Activated CD8-positive, alpha-beta memory T cell treated with anti-CD3 and anti-CD28 coated beads, Interleukin-2, amount 10 ng/mL, durations not matched to agents 7 days and 5 days (primary cell): ENCODE measurements at regions not wholly inside any gene's neighbourhood (a gene's known extent, or its start where the extent isn't known, plus 50 kb on each side); places are given as distances from the start of the nearest gene placed in this dataset.

ENCODE experiments used
- ATAC-seq: fragments of 150-1000 bp; cut with Tn5 transposase; one replicate; pipeline ENCODE4 v1.10.0; 2021; ENCODE audit warnings: moderate library complexity
- CTCF ChIA-PET: fragments of 350-600 bp; sonication (Branson Sonifier 250); formaldehyde crosslinking; loops from one replicate; lab custom pipeline; 2021; ENCODE audit warnings: antibody characterized with exemption; lab: Charles Lee
- DNase-seq: peaks from one replicate; pipeline ENCODE4 v3.0.0-alpha.2; 2020
- H3K27ac Mint-ChIP-seq: one replicate; pipeline ENCODE4 v1.8.0; 2021; ENCODE audit warnings: mild to moderate bottlenecking, mixed read lengths
- H3K27me3 Mint-ChIP-seq: one replicate; pipeline ENCODE4 v1.8.0; 2021; ENCODE audit warnings: mixed read lengths
- H3K36me3 Mint-ChIP-seq: one replicate; pipeline ENCODE4 v1.8.0; 2021; ENCODE audit warnings: mild to moderate bottlenecking, mixed read lengths
- H3K4me1 Mint-ChIP-seq: one replicate; pipeline ENCODE4 v1.8.0; 2021; ENCODE audit warnings: mixed read lengths
- H3K4me3 Mint-ChIP-seq: one replicate; pipeline ENCODE4 v1.8.0; 2021; ENCODE audit warnings: mild to moderate bottlenecking, moderate library complexity, mixed read lengths
- H3K9me3 Mint-ChIP-seq: one replicate; pipeline ENCODE4 v1.8.0; 2022; ENCODE audit warnings: low read depth, mixed read lengths

DNA sequence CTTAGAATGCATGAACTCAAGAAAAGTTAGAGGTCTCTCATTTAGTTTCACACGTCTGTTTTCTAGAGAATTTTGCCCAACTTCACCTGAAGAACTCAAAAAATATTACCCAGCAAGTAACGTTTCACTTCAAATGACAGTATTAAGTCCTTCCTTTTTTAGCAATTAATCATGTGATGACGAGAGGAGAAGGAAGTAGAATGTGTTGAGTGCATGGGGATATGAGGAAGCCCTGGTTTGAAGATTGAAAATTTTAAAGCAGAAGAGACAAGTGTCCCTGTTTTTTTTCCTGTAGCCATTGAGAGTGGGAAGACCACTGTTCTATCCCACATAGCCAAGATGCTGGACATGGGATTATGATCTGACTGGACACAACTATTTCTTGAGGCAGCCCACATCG, 406.3 kb upstream of the CPEB2 start:
- Mint-ChIP-seq H3K27me3 (no peaks in the 10 kb centered on the region), H3K4me3 (no peak overlapping the region), H3K4me1 (no peaks in the 10 kb centered on the region), H3K9me3 (peaks cover under 1% of the 10 kb centered on the region), H3K36me3 (no peaks in the 10 kb centered on the region), H3K27ac (no peak overlapping the region)
- ATAC-seq, result no peak
- no peak for DNase-seq
- CTCF ChIA-PET, result no interaction called here

DNA sequence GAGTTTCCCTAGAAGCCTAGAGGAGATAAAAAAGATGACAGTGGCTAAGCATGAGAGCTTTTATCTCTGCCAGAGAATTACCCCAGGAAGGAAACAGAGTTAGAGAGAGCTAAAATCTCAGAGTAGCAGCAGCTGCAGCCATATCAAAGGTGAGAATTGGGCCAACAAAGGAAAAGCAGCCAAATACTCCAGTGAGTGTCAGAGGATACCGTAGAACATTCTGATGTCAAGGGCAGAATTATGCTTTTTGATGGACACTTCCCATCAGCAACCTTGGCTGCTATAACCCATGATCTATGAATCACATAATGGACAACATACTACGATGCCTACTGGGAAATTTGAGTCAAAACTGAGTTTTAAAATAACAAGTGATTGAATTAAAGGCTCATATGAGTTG, 405.8 kb upstream of the CPEB2 start:
- Mint-ChIP-seq H3K9me3 (no peaks in the 10 kb centered on the region), H3K27me3 (no peaks in the 10 kb centered on the region), H3K4me1 (no peaks in the 10 kb centered on the region), H3K4me3 (no peak overlapping the region), H3K27ac (no peak overlapping the region), H3K36me3 (no peaks in the 10 kb centered on the region)
- CTCF ChIA-PET, result no interaction called here
- ATAC-seq, result no peak
- no peak for DNase-seq

DNA sequence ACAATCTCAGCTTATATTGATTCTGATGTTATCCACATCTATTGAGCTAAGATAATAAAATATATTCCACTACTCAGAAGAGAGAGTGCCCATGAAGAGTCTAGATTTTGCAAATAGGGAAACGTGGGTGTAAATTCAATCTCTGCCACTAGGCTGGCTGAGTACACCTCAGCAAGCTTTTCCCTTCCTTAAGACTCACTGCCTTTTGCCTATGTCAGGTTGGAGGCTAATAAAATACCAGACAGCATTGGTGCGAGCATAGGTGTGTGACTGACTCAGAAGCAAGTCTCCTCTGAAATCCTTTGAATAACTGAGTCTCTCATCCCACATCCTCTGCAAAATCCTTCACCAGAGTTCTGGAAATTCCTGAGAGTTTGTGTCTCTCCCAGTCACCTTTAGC, 405.4 kb upstream of the CPEB2 start:
- CTCF ChIA-PET, result no interaction called here
- Mint-ChIP-seq H3K36me3 (no peaks in the 10 kb centered on the region), H3K4me1 (no peaks in the 10 kb centered on the region), H3K27ac (no peak overlapping the region), H3K4me3 (no peak overlapping the region), H3K9me3 (no peaks in the 10 kb centered on the region), H3K27me3 (no peaks in the 10 kb centered on the region)
- ATAC-seq (no peak), DNase-seq (no peak)

DNA sequence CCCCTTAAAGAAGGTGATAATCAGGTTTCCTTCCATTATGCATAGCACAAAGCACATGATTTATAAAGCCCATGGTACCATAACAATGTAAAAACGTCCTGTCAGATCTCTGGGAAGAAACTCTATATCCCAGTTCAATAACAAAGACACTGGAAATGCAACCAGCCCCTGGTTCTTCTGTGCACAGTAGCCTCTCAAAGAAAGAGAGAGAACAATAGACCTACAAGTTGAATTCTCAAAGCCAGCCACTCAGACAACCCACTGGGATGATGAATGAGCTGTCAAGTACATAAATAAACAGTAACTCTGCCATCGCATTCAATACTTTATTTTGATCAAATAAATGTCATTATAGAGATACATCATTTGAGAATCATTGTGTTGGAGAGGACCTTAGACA, 400.1 kb upstream of the CPEB2 start:
- Mint-ChIP-seq H3K27ac (no peak overlapping the region), H3K4me3 (no peak overlapping the region), H3K27me3 (no peaks in the 10 kb centered on the region), H3K36me3 (no peaks in the 10 kb centered on the region), H3K9me3 (no peaks in the 10 kb centered on the region), H3K4me1 (no peaks in the 10 kb centered on the region)
- CTCF ChIA-PET, result no interaction called here
- ATAC-seq (no peak), DNase-seq (no peak)

DNA sequence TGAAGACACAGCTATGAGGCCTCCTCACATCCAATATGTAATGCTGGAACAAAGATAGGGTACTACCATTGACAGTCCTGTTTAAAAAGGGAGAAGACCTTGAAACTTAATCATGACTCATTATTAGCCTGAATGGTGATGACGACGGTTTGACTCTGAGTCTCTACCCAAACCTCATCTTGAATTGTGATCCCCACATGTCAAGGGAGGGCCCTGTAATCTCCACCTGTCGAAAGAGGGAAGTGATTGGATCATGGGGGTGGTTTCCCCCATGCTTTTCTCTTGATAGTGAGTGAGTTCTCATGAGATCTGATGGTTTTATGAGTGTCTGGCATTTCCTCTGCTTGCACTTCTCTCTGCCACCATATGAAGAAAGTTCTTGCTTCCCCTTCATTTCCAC, 395.3 kb upstream of the CPEB2 start:
- Mint-ChIP-seq H3K4me1 (no peaks in the 10 kb centered on the region), H3K9me3 (no peaks in the 10 kb centered on the region), H3K27me3 (no peaks in the 10 kb centered on the region), H3K4me3 (no peak overlapping the region), H3K27ac (no peak overlapping the region), H3K36me3 (no peaks in the 10 kb centered on the region)
- DNase-seq, result no peak
- ATAC-seq, result no peak
- CTCF ChIA-PET, result no interaction called here

DNA sequence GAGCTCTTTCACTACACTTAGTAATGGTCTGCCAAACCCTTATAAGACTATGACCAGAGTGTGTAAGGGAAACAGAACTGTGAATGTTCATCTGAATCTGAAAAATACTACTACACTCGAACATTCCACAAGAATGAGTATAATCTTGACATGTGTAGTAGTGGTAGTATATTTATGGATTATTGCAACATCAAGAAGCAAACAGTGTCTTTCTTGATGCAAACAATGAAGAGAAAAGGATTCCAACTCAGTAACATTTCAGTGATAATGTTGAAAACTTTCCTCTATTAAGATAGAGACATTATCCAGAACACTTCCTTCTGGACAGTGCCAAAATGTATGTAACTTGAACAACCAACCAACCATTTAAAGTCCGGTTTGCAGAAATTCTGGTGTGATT, 394.7 kb upstream of the CPEB2 start:
- no peak for DNase-seq
- CTCF ChIA-PET, result interaction anchor here (0.6 kb wide), 1 partner anchor 395 kb away, joined by 3 read pairs; no protein-coding TSS in a partner anchor
- Mint-ChIP-seq H3K4me1 (no peaks in the 10 kb centered on the region), H3K27me3 (no peaks in the 10 kb centered on the region), H3K27ac (no peak overlapping the region), H3K9me3 (no peaks in the 10 kb centered on the region), H3K4me3 (no peak overlapping the region), H3K36me3 (no peaks in the 10 kb centered on the region)
- no peak for ATAC-seq

DNA sequence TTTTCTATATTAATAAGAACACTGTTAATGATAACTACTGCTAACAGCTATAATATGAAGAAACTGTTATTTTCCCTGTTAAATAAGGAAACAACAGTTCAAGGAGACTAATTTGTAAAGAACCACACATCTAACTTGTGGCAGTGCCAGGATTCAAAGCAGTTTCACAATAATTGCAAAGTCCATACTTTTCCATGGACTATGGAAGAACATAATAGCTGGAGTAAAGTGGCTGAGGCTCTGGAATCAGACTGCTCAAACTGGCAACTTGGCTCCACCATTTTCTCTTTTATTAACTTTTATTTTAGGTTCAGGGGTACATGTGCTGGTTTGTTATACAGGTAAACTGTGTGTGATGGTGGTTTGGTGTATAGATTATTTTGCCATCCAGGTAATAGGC, 393.7 kb upstream of the CPEB2 start:
- Mint-ChIP-seq H3K27ac (no peak overlapping the region), H3K27me3 (no peaks in the 10 kb centered on the region), H3K4me1 (no peaks in the 10 kb centered on the region), H3K4me3 (no peak overlapping the region), H3K36me3 (no peaks in the 10 kb centered on the region), H3K9me3 (no peaks in the 10 kb centered on the region)
- ATAC-seq (no peak), DNase-seq (no peak)
- CTCF ChIA-PET, result no interaction called here

DNA sequence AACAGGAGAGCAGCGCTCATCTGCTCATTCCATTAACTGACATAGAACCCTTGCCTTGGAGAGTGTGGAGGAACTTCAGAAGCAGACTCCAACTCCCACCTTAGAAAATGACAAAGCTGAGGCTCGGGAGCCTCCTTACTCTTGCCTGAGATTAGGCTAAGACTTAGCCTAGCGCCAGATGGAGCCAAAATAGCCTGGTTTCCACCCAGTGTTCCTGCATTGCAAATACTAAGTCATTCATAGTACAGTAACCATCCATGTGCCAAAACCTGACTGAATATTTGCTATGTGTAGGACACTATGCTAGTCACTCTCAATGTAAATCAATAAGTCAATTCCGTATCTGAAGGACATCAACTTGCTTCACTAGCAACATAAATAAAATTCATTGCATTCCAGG, 387.4 kb upstream of the CPEB2 start:
- Mint-ChIP-seq H3K4me1 (no peaks in the 10 kb centered on the region), H3K9me3 (no peaks in the 10 kb centered on the region), H3K36me3 (no peaks in the 10 kb centered on the region), H3K4me3 (no peak overlapping the region), H3K27me3 (no peaks in the 10 kb centered on the region), H3K27ac (no peak overlapping the region)
- ATAC-seq (no peak), DNase-seq (no peak)
- CTCF ChIA-PET, result no interaction called here

DNA sequence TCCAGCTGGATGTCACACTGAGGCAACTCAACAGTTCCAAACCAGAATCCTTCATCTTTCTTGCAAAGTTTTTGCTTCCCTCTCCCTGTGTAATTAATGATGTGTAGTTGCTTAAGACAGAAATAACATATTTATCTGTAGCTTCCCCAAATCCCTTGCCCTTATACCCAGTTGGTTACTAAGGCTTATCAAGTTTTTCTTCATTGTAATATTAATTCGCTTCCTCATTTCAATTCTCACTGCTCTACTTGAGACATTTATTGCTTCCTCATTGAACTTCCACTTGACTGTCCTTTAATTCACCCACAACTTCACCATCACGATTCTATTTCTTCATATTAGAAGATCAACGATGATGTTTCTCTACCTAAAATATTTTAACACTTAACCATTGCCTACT, 386.6 kb upstream of the CPEB2 start:
- no peaks in the 10 kb centered on the region for H3K9me3 Mint-ChIP-seq
- no peak for DNase-seq
- CTCF ChIA-PET, result no interaction called here
- no peak overlapping the region for H3K27ac Mint-ChIP-seq
- H3K27me3 Mint-ChIP-seq, result no peaks in the 10 kb centered on the region
- H3K4me1 Mint-ChIP-seq, result no peaks in the 10 kb centered on the region
- no peaks in the 10 kb centered on the region for H3K36me3 Mint-ChIP-seq
- no peak overlapping the region for H3K4me3 Mint-ChIP-seq
- ATAC-seq, result no peak

DNA sequence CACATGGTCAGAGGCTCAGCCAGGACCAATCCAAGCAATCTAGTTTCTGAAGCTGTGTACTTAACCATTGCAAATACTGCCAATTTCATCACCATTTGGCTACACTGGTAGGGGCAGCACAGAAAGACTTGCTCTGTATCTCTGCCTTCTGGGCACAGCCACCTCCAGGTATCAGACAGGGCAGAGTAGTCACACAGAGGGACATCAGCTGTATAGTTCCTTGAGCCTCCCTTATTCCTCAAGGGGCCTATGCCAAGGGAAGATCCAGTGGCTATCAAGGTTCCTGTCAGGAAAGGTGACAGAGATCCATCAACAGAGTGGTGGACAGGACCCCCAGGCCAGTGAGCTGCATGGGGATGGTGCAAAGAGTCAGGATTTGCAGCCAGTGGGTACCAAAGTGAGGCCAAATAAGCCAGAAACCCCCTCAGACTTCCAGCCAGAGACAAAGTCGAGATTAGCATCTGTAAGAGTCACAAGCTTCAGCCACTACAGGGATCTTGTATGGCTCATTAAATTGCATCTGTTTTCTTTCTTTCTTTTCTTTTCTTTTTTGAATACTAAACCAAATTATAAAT, 381.6 kb upstream of the CPEB2 start:
- DNase-seq (no peak), ATAC-seq (no peak)
- Mint-ChIP-seq H3K9me3 (peaks cover 3% of the 10 kb centered on the region), H3K36me3 (no peaks in the 10 kb centered on the region), H3K4me1 (no peaks in the 10 kb centered on the region), H3K4me3 (no peak overlapping the region), H3K27ac (no peak overlapping the region), H3K27me3 (no peaks in the 10 kb centered on the region)
- CTCF ChIA-PET, result no interaction called here

DNA sequence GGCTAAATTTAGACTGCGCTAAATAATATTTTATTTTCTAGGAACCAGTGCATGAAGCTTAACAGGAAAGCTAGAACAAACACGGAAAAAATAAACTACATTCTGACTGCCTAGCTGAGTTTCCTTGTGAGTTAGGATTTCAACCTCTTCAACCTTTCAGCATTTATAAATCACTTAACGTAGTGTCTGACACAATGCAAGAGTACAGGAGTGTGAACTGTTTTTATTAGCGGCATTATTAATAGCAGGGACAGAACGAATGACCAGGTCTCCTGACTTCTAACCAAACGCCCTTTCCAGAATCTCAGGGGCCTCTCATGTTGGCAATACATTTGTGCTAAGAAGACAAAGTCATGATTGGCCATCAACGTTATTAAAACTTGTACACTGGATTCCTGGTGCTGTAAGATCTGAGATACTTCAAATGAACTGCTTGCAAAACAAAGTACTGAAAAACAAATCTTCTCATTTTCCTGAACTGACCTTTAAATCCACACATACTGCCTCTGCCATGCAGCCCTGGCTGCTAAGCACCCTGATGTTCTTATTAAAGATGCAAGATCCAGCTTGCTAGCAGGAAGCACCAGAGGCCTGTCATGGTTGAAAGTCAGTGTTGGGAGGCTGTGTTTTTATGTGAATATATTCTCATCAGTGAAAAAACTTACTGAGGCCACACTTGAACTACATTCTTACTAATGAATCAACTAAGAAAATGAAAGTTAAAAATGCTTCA, 380.4 kb upstream of the CPEB2 start:
- H3K4me3 Mint-ChIP-seq, result no peak overlapping the region
- peaks cover 3% of the 10 kb centered on the region for H3K9me3 Mint-ChIP-seq
- no peaks in the 10 kb centered on the region for H3K27me3 Mint-ChIP-seq
- no peak for ATAC-seq
- CTCF ChIA-PET, result no interaction called here
- H3K27ac Mint-ChIP-seq, result no peak overlapping the region
- DNase-seq, result no peak
- no peaks in the 10 kb centered on the region for H3K36me3 Mint-ChIP-seq
- no peaks in the 10 kb centered on the region for H3K4me1 Mint-ChIP-seq

DNA sequence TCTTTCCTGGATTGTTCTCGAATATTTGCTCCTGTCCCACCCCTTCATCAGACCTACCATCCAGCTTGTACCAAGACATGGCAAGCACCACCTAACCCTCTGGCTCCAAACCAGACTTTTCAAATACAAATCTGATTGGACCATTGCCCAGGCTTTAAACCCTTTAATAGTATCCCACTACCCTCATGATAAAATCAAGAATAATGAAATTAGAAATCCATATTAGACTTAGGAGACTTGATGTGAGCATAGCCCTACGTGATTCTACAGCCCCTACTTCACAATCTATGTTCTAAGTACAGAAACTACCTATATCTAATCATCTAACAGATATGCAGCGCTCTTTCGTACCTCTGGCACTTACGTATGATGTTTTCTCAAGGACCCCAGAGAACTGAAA, 375.2 kb upstream of the CPEB2 start:
- no peak for DNase-seq
- Mint-ChIP-seq H3K4me1 (no peaks in the 10 kb centered on the region), H3K27me3 (no peaks in the 10 kb centered on the region), H3K4me3 (no peak overlapping the region), H3K9me3 (peaks cover 3% of the 10 kb centered on the region), H3K36me3 (no peaks in the 10 kb centered on the region), H3K27ac (no peak overlapping the region)
- CTCF ChIA-PET, result interaction anchor here (0.7 kb wide), 1 partner anchor 1844 kb away, joined by 3 read pairs; no protein-coding TSS in a partner anchor
- ATAC-seq, result no peak

DNA sequence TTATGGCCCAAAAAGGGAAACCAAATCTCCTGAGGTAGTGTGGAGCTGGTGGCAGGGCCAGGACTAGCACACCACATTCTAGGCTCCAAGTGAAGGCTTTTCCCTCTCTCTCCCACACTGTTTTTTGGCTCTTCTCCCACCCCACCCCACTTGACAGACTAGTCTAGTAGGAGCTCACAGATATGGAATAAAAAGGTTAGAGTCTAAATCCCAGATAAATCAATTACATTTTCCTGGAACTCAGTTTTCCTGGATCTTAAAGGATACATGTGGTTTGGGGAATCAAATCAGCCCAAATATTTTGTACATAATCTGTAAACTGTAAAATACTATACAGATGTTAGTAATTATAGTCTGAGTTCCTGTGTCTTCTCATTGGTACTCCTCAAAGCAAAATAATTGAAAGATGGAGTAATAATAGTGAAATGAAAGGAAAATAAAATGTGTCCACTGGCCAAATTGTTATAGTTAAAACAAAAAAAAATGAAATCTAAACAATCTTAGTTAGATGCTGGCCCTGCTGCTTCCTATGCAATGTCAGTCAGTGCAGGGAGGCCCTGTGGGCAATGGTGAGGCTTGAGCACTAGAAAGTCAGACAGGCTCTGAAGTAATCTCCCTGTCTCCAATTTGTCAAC, 370.4 kb upstream of the CPEB2 start:
- Mint-ChIP-seq H3K36me3 (no peaks in the 10 kb centered on the region), H3K27ac (no peak overlapping the region), H3K9me3 (no peaks in the 10 kb centered on the region), H3K4me1 (no peaks in the 10 kb centered on the region), H3K27me3 (no peaks in the 10 kb centered on the region), H3K4me3 (no peak overlapping the region)
- no peak for DNase-seq
- CTCF ChIA-PET, result no interaction called here
- no peak for ATAC-seq

DNA sequence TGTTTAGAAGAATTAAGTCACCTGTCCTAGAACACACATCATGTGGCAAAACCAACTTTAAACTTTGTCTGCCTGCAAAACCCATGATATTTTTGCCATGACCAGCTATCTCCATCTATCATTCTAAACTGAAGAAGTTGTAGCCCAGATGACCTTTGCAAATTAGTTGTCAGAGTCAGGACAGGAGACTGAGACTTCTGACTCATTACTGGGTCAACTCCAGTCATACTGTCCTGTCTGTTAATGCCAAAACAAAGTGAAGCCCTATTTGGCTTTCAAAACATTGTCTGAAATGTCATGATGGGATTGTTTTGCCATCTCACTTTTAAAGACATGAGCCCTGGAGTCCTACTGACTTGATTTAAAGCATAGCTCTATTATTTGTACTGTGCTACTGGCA, 365.7 kb upstream of the CPEB2 start:
- DNase-seq (no peak), ATAC-seq (no peak)
- H3K27ac Mint-ChIP-seq, result no peak overlapping the region
- H3K4me1 Mint-ChIP-seq, result no peaks in the 10 kb centered on the region
- no peaks in the 10 kb centered on the region for H3K27me3 Mint-ChIP-seq
- no peaks in the 10 kb centered on the region for H3K36me3 Mint-ChIP-seq
- no peaks in the 10 kb centered on the region for H3K9me3 Mint-ChIP-seq
- CTCF ChIA-PET, result no interaction called here
- H3K4me3 Mint-ChIP-seq, result no peak overlapping the region
